AG04449 (cell line): ENCODE measurements at regions not wholly inside any gene's neighbourhood (a gene's known extent, or its start where the extent isn't known, plus 50 kb on each side); places are given as distances from the start of the nearest gene placed in this dataset.

Source experiments
- CTCF ChIA-PET: fragments of 350-600 bp; formaldehyde crosslinking; extraction: SDS; loops from one replicate; lab custom pipeline; 2021; ENCODE audit warnings: antibody characterized with exemption; lab: Yijun Ruan, JAX
- POLR2A ChIA-PET: fragments of 400-600, 350-600 bp; formaldehyde crosslinking; extraction: SDS; loops from one replicate; lab custom pipeline; 2020; ENCODE audit warnings: antibody characterized with exemption, inconsistent platforms; lab: Yijun Ruan, JAX
- DNase-seq: peaks from one replicate; pipeline ENCODE4 v3.0.0-alpha.2; 2010; ENCODE audit warnings: low read depth, low spot score
- H3K4me3 ChIP-seq: 2 replicates; pipeline ENCODE4 v1.5.1; 2011; ENCODE audit warnings: low read depth, mild to moderate bottlenecking, control low read depth, low read length
- CTCF ChIP-seq: IDR thresholded peaks from one replicate; pipeline ENCODE4 v1.5.1; 2011; ENCODE audit warnings: mild to moderate bottlenecking, moderate library complexity, low read length, control low read depth, inconsistent platforms; ENCODE audit not compliant: insufficient read depth; ENCODE audit errors: missing control alignments

- POLR2A ChIA-PET: no interaction called here
- H3K4me3 ChIP-seq: no peak overlapping the region
- no peak for DNase-seq
- no peak for TF ChIP-seq CTCF
- CTCF ChIA-PET: no interaction called here
Measured at GRCh38 chr13:70544706-70545105, 436.5 kb upstream of the KLHL1 start.

- ChIA-PET CTCF (no interaction called here), POLR2A (no interaction called here)
- no peak for DNase-seq
- no peak overlapping the region for H3K4me3 ChIP-seq
- TF ChIP-seq CTCF: no peak
Measured at GRCh38 chr13:70541451-70541850, 433.2 kb upstream of the KLHL1 start.

- POLR2A ChIA-PET: no interaction called here
- DNase-seq: no peak
- no peak overlapping the region for H3K4me3 ChIP-seq
- no peak for TF ChIP-seq CTCF
- CTCF ChIA-PET: no interaction called here
Measured at GRCh38 chr13:70534466-70534865, 426.2 kb upstream of the KLHL1 start.

GRCh38 chr13:70529652-70530051 is 421.4 kb upstream of the KLHL1 start:
- ChIA-PET CTCF (no interaction called here), POLR2A (no interaction called here)
- no peak for TF ChIP-seq CTCF
- H3K4me3 ChIP-seq: no peak overlapping the region
- no peak for DNase-seq

GRCh38 chr13:70527599-70527998 is 419.3 kb upstream of the KLHL1 start:
- no peak for TF ChIP-seq CTCF
- no peak overlapping the region for H3K4me3 ChIP-seq
- ChIA-PET POLR2A (no interaction called here), CTCF (no interaction called here)
- DNase-seq: no peak

- DNase-seq: no peak
- ChIA-PET POLR2A (no interaction called here), CTCF (no interaction called here)
- no peak for TF ChIP-seq CTCF
- no peak overlapping the region for H3K4me3 ChIP-seq
Measured at GRCh38 chr13:70523622-70524021, 415.4 kb upstream of the KLHL1 start.
